ENCODE measurements at regions not wholly inside any gene's neighbourhood (a gene's known extent, or its start where the extent isn't known, plus 50 kb on each side); places are given as distances from the start of the nearest gene placed in this dataset.

- TF ChIP-seq CTCF (IDR thresholded peaks at IDR 0.05) (no peak), POLR2A (IDR thresholded peaks at IDR 0.05) (no peak)
Observed at GRCh38 chr10:128497660-128498377, 371.6 kb upstream of the MKI67 start.
